MM.1S (cell line): ENCODE measurements at regions not wholly inside any gene's neighbourhood (a gene's known extent, or its start where the extent isn't known, plus 50 kb on each side); places are given as distances from the start of the nearest gene placed in this dataset.

Experiments used
- DNase-seq: peaks from one replicate; pipeline ENCODE4 v3.0.0-alpha.2; 2015
- H2AFZ ChIP-seq: fragments of 300-600 bp; sonication (generic); 2 replicates; pipeline ENCODE4 v1.6.0; 2016; ENCODE audit warnings: antibody characterized with exemption, low read length
- H3F3A ChIP-seq: fragments of 300-600 bp; sonication (generic); 2 replicates; pipeline ENCODE4 v1.6.1; 2016; ENCODE audit warnings: mild to moderate bottlenecking, antibody characterized with exemption, low read length, moderate library complexity, mixed read lengths; ENCODE audit not compliant: insufficient read depth
- H3K27ac ChIP-seq: fragments of 300-600 bp; sonication (generic); 2 replicates; pipeline ENCODE4 v1.5.1; 2016; ENCODE audit warnings: mild to moderate bottlenecking, low read length
- H3K27me3 ChIP-seq: fragments of 300-600 bp; sonication (generic); replicated peaks from 2 replicates; pipeline ENCODE4 v1.6.0; 2016; ENCODE audit warnings: low read length; ENCODE audit not compliant: insufficient read depth
- H3K36me3 ChIP-seq: fragments of 300-600 bp; sonication (generic); replicated peaks from 2 replicates; pipeline ENCODE4 v1.6.1; 2016; ENCODE audit warnings: mild to moderate bottlenecking, low read length, mixed read lengths; ENCODE audit not compliant: insufficient read depth
- H3K4me1 ChIP-seq: fragments of 300-600 bp; sonication (generic); 2 replicates; pipeline ENCODE4 v1.6.1; 2016; ENCODE audit warnings: low read length, mixed read lengths
- H3K4me2 ChIP-seq: fragments of 300-600 bp; sonication (generic); 2 replicates; pipeline ENCODE4 v1.6.0; 2016; ENCODE audit warnings: low read depth, low read length
- H3K4me3 ChIP-seq: fragments of 300-600 bp; sonication (generic); 2 replicates; pipeline ENCODE4 v1.5.1; 2016; ENCODE audit warnings: low read length, mixed read lengths
- H3K79me2 ChIP-seq: fragments of 300-600 bp; sonication (generic); 2 replicates; pipeline ENCODE4 v1.6.1; 2016; ENCODE audit warnings: mixed run types, low read length, mixed read lengths
- H3K9ac ChIP-seq: fragments of 300-600 bp; sonication (generic); 2 replicates; pipeline ENCODE4 v1.6.1; 2016; ENCODE audit warnings: low read length, mixed read lengths
- H3K9me2 ChIP-seq: fragments of 300-600 bp; sonication (generic); replicated peaks from 2 replicates; pipeline ENCODE4 v1.6.1; 2016; ENCODE audit warnings: mild to moderate bottlenecking, low read length, mixed read lengths; ENCODE audit not compliant: insufficient read depth
- H3K9me3 ChIP-seq: fragments of 300-600 bp; sonication (generic); replicated peaks from 2 replicates; pipeline ENCODE4 v1.6.1; 2016; ENCODE audit warnings: mild to moderate bottlenecking, low read length, mixed read lengths; ENCODE audit not compliant: insufficient read depth
- H4K20me1 ChIP-seq: fragments of 300-600 bp; sonication (generic); 2 replicates; pipeline ENCODE4 v1.6.1; 2016; ENCODE audit warnings: mild to moderate bottlenecking, low read length, moderate library complexity, mixed read lengths; ENCODE audit not compliant: insufficient read depth
- CTCF ChIP-seq: fragments of 300-600 bp; sonication (generic); IDR thresholded peaks from 2 replicates; pipeline ENCODE4 v1.5.1; 2016; ENCODE audit warnings: antibody characterized with exemption, low read length, mixed read lengths
- EZH2 ChIP-seq: fragments of 300-600 bp; sonication (generic); optimal IDR thresholded peaks from 2 replicates; pipeline ENCODE3; 2017; ENCODE audit warnings: low read depth, mild to moderate bottlenecking, antibody characterized with exemption, low read length, mixed read lengths
- EZH2phosphoT487 ChIP-seq: fragments of 300-600 bp; sonication (generic); IDR thresholded peaks from 2 replicates; pipeline ENCODE4 v1.6.1; 2018; ENCODE audit warnings: antibody characterized with exemption, low read length

GRCh38 chr13:29696606-29697005 is 101.1 kb upstream of the SLC7A1 start:
- Histone ChIP-seq H3K27ac (no peak overlapping the region), H3K79me2 (no peaks in the 10 kb centered on the region), H3K9ac (no peak overlapping the region), H3K9me3 (no peaks in the 10 kb centered on the region), H3K36me3 (no peaks in the 10 kb centered on the region), H2AFZ (no peak overlapping the region), H3K4me3 (no peak overlapping the region), H4K20me1 (no peaks in the 10 kb centered on the region), H3K27me3 (no peaks in the 10 kb centered on the region), H3K4me2 (no peak overlapping the region), H3F3A (no peaks in the 10 kb centered on the region), H3K9me2 (no peaks in the 10 kb centered on the region), H3K4me1 (no peaks in the 10 kb centered on the region)
- DNase-seq = no peak
- TF ChIP-seq EZH2 = no peak

DNA sequence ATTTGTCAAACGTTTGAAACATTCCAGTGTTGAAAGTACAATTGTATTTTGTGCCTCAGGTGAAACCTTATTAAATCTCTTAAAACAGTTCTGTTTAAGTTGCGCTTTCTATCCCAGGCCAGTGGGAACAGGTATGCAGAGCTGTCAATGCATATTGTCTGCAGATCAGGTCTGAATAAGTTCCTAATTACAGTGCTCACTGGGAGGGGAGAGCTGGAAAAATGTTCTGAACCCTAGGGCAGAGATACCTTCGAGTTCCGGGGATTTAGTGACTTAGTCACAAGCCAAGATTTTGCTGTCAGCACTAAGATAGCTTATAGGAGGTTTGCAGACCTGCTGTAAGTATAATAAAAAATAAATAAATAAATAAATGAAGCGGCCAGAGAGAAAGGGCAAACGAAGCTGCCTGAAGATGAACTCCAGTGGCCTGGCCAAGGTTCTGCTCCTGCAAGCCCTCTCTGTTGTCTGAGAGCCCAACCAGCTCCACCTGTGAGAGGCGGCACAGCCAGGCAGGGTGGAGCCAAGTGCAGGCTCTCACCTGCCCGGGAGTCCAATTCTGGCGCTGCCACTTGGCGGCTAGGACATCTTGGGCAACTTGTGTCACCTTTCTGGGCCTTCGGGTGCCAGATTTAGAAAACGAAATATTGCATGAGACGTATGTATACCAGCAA is 97.9 kb upstream of the SLC7A1 start:
- Histone ChIP-seq H3K4me1 (0 out of 2 replicates have a peak, but pooled peaks cover 5% of the 10 kb centered on the region), H3K79me2 (no peaks in the 10 kb centered on the region), H3F3A (no peaks in the 10 kb centered on the region), H3K4me3 (no peak overlapping the region), H2AFZ (no peak overlapping the region), H3K9me2 (no peaks in the 10 kb centered on the region), H3K36me3 (no peaks in the 10 kb centered on the region), H3K9ac (no peak overlapping the region), H3K4me2 (no peak overlapping the region), H3K27ac (no peak overlapping the region), H3K27me3 (no peaks in the 10 kb centered on the region), H4K20me1 (no peaks in the 10 kb centered on the region), H3K9me3 (no peaks in the 10 kb centered on the region)
- DNase-seq = no peak
- TF ChIP-seq EZH2 (no peak), EZH2phosphoT487 (no peak), CTCF (no peak)

GRCh38 chr13:29689548-29689947 is 94.1 kb upstream of the SLC7A1 start:
- Histone ChIP-seq H3F3A (no peaks in the 10 kb centered on the region), H3K79me2 (no peaks in the 10 kb centered on the region), H3K27me3 (no peaks in the 10 kb centered on the region), H3K27ac (no peak overlapping the region), H4K20me1 (no peaks in the 10 kb centered on the region), H3K36me3 (no peaks in the 10 kb centered on the region), H2AFZ (no peak overlapping the region), H3K4me1 (0 out of 2 replicates have a peak, but pooled peaks cover 5% of the 10 kb centered on the region), H3K4me2 (peak overlapping the region; percentile 34; the same call in 1 of the 2 replicates), H3K9me2 (no peaks in the 10 kb centered on the region), H3K9ac (no peak overlapping the region), H3K4me3 (no peak overlapping the region), H3K9me3 (no peaks in the 10 kb centered on the region)
- DNase-seq = peak; percentile 24
- TF ChIP-seq EZH2 = no peak
- TF ChIP-seq CTCF = no peak
- TF ChIP-seq EZH2phosphoT487 = no peak

- no peaks in the 10 kb centered on the region for H3F3A ChIP-seq
- no peak overlapping the region for H3K4me2 ChIP-seq
- no peaks in the 10 kb centered on the region for H3K36me3 ChIP-seq
- TF ChIP-seq EZH2 = no peak
- no peak for TF ChIP-seq EZH2phosphoT487
- TF ChIP-seq CTCF = no peak
- H3K9me3 ChIP-seq = no peaks in the 10 kb centered on the region
- H3K9ac ChIP-seq = no peak overlapping the region
- no peak for DNase-seq
- no peak overlapping the region for H3K27ac ChIP-seq
- no peaks in the 10 kb centered on the region for H4K20me1 ChIP-seq
- no peak overlapping the region for H3K4me3 ChIP-seq
- H3K79me2 ChIP-seq = no peaks in the 10 kb centered on the region
- no peak overlapping the region for H2AFZ ChIP-seq
- H3K9me2 ChIP-seq = no peaks in the 10 kb centered on the region
- 0 out of 2 replicates have a peak, but pooled peaks cover 5% of the 10 kb centered on the region for H3K4me1 ChIP-seq
- H3K27me3 ChIP-seq = no peaks in the 10 kb centered on the region
Observed at GRCh38 chr13:29688193-29688592, 92.7 kb upstream of the SLC7A1 start.
